HT-29 (cell line): ENCODE measurements at regions not wholly inside any gene's neighbourhood (a gene's known extent, or its start where the extent isn't known, plus 50 kb on each side); places are given as distances from the start of the nearest gene placed in this dataset.
A peak's percentile ranks its signal among the peaks of the same experiment; 100 is the strongest.

Source experiments
- DNase-seq: peaks from one replicate; pipeline ENCODE4 v3.0.0-alpha.2; 2015; ENCODE audit warnings: low spot score

DNA sequence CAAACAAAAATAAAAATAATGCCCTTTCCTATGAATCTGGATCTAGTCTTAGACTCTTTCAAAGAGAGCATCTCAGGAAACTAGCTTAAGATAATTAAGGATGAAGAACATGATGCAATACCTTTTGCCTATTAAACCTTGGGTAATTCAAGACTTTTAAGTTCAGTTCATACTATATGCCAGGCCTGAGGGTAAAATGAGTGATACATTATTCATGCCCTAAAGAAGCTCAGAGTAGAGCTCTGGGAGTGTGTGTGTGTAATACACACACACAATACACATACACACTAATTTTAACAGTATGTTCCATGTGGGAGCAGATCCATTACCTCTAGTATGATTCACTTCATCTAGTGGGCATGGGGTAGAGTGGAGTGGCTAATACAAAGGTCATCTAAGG is 651.4 kb upstream of the CHORDC1 start:
- no peak for DNase-seq

DNA sequence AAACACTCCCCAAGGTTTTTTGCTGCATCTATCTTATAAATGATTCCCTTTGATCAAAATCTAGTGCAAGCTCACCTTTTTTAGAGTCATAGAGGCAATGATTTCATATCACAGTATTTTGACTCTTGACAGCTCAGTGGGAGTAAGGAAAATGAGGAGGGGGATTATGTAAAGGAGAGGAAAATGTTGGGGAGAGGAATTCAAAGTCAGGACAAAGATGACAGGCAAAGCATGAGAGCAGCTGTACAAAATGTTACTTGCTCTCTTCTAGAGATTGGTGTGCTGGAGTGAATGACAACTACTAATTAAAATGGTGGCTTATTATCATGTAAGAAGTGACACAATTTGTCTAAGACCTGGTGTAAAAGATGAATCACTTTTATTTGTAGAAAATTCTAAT is 644.6 kb upstream of the CHORDC1 start:
- no peak for DNase-seq

DNA sequence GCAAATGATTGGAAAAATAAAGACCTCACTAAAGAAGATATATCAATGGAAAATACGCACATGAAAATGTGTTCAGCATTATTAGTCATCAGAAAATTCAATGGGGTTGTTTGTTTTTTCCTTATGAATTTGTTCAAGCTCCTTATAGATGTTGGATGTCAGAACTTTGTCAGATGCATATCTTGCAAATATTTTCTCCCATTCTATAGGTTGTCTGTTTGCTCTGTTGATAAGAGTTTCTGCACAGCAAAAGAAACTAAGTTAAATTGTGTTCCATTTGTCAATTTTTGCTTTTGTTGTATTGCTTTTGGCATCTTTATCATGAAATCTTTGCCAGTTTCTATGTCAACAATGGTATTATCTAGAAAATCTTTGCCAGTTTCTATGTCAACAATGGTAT is 633.9 kb upstream of the CHORDC1 start:
- DNase-seq: no peak

DNA sequence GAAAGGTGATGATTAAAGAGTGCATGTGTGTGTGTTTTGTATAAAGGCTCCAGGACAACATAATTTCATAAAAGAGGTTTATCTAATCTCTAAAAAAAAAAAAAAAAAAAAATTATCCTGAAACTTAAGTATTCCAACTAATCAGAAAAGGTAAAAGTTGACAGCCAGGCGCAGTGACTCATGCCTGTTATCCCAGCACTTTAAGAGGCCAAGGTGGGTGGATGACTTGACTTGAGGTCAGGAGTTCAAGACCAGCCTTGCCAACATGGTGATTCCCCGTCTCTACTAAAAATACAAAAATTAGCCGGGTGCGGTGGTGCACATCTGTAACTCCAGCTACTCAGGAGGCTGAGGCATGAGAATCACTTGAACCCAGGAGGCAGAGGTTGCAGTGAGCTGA is 632.7 kb upstream of the CHORDC1 start:
- DNase-seq: no peak

DNA sequence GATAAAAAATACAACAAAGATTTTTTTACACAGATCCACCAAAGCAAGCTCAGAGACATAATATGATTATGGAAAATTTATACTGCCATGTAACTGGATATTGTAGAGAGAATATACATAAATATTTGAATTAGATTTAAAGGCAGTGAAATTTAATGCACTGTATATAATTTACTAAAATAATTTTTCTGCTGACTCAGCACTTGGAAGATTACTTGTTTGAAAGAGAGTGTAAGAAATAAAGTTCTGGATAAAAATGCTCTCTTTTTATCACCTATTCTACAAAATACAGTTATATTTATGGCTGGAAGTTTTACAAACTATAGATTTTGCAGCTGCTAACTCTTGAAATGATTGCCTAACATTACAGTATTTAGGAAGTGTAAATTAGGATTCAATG is 628.3 kb upstream of the CHORDC1 start:
- DNase-seq: no peak

DNA sequence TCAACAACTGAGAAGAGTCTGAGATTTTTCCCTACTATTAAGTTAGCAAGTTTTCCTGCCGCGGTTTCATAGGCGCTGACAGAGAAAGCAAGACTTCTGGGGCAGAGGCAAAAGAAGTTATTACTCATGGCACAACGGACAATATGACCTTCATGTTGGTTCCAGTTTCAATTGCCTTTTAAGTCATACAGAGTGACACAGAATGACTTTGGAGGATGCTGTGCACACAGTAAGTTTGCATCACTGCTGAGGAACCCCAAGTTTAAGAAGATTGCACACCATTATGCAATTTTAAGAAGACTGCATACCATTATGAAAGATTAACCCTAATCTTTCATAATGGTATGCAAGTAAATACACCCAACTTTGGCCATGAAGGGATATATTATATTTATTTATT is 626.5 kb upstream of the CHORDC1 start:
- DNase-seq: no peak

DNA sequence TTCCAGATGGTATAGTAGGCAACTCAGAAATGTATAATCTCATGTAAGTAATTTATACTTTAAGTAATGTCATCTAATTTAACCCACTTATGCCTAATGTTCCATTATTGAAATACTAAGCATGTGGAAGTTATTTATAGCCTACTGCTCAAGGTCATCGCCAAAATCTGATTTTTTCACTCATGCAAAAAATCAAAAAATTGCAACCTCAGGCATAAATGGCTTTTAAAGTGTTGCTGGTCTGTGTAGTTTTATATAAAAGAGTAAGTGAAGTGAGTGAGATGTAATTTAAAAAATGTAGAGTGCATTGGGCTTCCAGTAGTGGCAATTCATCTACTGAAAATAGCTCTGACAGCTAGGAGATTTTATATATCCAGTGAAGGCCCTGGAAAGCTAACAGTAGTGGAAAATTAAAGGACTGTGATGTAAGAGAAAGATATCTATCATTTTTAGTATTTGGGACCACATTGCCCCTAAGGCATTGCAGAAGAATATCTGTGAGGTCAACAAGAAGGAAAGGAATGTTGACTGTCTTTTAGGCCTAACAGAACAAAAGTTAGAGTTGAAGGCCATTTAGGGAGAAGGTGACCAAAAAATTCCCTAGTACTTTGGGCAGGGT is 624.5 kb upstream of the CHORDC1 start:
- no peak for DNase-seq

DNA sequence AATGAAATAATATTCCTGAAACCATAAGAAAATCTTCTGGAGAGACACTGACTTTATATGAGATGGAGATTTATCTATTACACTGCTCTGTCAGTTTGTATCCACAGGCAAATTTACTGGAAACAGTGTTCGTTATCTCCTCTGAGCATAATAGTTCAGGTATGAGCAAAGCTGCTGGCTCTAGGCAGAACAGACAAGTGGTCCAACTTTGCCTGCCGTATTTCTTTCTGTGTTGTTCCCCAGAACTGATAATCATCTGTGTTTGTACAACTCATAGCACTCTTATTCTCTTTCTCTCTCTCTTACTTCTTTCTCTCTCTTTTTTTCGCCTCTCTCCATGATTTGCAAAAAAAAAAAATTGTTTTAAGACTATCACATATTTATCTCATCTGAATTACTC is 623.8 kb upstream of the CHORDC1 start:
- no peak for DNase-seq

DNA sequence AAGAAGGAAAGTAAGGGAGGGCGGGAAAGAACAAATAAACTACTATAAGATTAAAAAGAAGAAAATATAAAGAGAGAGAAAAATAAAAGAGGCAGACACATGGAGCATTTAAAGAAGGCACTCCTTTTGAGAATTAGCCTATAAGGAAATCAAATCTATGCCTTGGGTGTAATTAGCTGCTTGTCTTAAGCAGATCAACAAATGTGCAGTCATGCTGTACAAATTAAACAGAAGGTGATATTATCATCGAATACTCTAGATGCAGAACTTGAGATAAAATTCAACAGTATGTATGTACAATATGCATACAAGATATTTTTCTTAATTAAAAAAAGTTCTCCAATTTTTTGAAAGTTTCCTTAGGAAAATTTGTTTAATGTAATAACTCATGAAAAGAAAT is 623.0 kb upstream of the CHORDC1 start:
- no peak for DNase-seq

DNA sequence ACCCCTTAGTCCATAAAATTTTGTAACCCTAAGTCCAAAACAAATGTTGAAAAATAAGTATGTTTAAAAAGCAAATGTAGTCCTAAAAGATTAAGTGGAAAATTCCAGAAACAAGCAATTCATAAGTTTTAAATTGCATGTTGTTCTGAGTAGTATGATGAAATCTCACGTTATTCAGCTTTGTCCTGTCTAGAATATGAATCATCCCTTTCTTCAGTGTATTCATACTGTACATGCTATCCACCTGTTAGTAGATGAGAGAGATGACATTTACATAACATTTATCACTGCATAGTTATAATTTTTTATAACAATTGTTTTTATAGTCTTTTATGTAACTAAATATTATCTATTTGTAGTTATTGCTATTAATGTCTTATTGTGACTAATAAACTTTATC is 622.3 kb upstream of the CHORDC1 start:
- no peak for DNase-seq

DNA sequence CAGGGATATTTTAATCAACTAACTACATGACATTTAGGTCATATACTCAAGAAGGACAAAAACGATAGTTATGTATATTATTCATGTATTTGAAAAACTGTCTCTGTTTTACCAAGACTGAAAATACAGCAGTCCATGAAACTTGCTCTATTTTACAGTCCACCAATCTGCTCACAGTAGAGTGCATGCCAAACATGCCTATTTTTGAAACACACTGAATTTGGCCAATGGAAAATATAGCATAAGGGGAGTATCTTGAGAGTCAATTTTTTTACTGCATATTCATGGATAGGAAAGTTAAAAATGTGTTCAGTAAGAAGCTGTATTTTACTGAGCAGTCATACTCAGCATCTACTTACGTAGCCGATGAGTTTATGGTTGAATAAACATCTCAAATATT is 621.2 kb upstream of the CHORDC1 start:
- DNase-seq: no peak

DNA sequence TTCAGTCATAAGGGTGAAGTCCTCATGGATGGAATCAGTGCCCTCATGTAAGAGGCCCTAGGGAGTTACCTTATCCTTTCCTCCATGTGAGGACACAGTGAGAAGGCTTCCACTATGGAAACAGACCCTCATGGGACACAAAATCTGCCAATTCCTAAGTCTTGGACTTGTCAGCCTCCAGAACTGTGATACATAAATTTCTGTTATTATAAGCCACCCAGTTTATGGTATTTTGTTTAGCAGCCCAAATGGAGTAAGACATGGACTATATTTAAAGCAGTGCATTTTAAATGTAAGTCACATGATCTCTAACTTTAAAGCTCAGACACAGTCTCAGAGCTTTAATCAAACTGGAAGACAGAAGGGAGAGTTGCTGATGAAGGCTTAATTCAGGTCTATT is 619.8 kb upstream of the CHORDC1 start:
- no peak for DNase-seq

DNA sequence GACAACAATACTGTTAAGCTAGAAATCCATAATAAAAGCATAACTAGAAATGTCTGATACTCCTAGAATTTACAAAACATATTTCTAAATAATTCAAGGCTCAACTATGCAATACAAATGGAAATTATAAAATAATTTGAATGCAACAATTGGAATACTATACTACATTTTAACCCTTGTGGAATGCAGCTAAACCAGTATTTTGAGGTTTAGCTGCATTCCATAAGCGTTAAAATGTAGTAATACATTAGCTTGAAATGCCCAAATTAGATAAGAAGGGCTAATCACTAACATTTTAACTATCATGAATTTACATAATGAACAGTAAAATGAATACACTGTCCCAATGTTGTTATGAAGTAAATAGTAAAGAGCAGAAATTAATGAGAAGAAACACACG is 617.2 kb upstream of the CHORDC1 start:
- DNase-seq: peak; percentile 65

DNA sequence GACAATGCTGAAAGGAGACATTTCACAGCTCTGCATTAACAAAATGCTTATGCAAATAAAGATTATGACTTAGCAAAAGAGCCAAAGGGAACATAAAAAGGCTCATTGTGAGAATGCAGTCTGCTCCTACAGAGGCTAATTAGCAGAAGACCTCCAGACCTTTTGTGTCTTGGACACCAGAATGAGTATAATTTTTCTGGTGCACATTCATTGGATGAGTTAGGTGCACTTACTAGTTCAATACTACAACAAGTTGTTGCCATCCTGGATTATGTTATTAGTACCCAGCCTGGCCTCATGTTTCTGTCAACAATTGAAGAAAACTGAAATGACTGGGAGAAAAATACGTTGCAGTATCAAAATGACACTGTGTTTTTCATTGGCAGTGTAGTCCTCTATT is 613.2 kb upstream of the CHORDC1 start:
- DNase-seq: no peak

DNA sequence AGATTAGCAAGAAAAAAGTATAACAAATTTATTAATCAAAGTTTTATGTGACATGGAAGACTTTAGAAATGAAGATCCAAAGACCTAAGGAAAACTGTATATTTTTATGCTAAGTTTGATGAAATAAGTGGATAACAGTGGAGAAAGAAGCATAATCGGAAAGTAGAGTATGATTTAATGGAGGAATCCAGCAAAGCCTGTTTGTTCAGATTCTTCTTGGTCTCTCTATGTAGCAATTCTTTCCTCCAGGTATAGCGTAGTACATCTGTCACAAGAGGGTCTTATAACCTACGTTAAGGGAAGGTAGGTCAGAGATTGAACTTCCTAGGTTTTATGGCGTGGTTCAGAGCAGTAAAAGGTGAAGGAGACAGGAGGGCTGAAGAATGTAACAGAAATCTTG is 600.6 kb upstream of the CHORDC1 start:
- DNase-seq: no peak

DNA sequence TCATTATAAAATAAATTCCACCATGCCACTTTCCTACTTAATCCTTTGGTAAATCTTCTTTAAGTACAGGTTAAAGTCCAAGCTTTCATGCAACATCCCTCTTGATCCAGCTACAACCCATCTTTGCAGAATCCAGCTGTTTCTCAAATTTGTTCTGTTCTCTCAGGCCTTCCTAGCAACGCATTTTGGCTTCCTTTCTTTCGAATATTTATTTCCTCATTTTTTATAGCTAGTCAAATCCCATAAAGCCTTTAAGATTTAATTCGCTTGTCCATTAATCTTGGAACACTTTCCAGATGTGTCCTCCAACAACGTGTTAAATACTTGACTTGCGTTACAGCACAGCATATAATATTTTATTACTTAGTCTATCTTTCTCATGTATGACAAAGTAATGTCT is 600.1 kb upstream of the CHORDC1 start:
- DNase-seq: no peak

DNA sequence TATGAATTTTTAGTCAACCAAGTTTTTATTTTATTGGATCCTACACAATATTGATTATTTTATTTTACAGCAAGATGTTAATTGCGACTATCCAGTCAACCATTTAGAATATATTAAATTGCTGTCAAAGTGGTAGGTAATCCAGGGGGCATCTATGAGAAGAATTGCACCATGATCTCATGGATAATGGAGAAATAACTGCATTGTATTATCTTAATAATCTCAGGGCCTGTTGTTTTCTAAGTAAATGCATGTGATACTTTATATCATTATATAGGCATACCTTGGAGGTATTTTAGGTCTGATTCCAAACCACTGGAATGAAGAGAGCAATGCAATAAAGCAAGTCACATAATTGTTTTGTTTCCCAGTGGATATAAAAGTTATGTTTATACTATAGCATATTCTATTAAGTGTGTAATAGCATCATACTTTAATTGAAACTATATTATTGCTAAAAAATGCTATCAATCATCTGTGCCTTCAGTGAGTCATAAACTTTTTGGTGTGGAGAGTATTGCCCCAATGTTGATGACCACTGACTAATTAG is 595.4 kb upstream of the CHORDC1 start:
- no peak for DNase-seq

DNA sequence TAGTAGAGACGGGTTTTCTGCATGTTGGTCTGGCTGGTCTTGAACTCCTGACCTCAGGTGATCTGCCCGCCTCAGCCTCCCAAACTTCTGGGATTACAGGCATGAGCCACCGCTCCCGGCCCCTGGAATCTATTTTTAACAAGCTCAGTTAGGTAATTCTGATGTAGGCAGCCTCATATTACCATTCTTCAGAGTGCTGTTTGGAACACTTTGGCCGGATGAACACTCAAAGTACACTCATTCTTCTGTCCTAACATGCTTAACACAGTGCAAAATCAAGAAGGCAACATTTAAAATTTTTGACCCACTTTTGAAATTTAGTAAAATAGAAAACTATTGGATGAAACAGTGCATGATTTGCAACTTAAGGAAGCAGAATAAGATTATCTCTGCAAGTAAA is 586.7 kb upstream of the CHORDC1 start:
- no peak for DNase-seq

DNA sequence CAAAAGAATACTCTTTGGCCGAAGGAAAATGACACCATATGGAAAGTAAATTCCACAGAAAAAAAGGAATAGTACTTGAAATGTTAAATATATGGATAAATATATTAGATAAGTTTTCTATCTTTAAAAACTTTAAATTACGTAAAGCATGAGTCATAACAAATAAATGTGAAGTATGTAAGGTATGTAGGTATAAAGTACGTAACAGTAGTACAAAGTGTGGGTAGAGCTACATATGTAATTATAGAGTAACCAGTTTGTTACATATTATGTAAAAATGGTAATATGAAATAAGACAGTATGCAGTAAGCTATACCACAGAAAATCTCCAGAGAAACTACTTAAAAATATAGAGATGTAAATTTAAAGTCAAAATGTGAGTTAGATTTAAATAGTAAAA is 582.3 kb upstream of the CHORDC1 start:
- DNase-seq: no peak

DNA sequence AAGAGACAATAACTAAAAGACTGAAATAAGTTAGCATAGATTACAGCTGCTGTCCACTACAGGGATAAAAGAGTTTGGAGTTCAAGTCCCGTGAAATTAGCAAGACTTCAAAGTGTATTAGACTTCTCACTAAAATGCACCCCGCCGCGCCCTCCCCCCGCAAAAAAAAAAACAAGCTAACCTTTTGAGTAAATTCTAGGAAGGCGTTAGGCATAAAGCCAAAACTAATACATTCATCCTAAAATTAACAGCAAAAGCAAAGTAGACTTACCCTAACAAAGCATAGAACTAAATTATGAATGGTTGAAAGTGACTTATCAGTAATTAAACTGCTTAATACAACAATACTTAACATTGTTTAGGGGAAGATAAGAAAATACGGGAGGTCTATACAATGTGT is 581.0 kb upstream of the CHORDC1 start:
- DNase-seq: no peak

DNA sequence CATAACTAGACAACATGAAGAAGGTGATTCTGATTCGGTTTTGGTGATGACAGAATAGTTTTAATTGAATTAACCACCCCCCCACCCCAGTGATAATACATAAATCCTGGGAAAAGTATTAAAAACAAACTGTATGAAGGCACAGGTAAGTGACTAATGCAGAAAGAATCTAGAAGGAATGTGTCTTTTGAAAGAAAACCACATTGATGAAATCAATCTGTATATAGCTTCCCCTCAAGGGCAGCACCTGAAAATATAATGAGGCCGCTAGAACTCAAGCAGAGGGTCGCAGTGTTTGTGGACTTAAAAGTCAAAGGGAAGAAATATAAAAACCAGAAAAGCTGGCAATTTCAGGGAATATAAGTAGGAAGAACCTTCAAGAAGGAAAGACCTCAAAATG is 580.5 kb upstream of the CHORDC1 start:
- DNase-seq: no peak

DNA sequence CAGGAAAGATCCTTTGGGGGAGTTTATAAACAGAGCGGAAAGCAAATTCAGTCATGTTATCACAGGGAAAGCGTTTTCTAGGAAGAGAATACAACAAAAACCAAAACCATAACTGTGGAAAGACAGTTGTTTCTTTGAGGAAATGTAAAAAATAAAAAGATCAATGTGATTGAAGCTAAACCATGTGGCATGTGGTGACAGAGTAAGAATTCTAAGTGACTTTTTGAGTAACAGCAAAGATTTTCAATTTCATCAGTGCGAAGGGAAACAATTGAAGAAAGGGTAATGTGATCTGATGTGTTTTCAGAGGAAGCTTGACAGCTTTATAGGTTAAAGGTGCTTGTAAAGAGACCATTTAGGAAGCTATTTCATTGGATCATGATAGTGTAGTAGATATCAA is 575.9 kb upstream of the CHORDC1 start:
- no peak for DNase-seq

DNA sequence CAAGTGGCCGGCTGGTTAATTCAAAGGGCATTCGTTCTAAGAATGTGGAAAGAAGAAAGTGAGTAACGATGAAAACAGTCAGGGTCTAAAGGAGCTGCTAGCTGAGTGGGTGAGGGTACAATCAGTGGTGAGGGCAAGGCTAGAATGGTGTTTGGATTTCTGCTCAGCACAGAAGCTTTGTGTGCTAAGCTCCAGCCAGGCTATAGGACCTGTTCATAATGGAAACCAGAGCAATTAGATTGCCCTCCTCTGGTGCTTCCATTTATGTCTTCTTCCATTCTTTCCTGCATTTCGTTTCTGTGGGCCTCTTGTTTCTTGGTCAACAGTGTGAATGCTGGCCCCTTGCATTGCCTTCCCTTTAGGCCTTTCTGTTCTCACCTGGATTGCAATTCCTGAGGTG is 572.9 kb upstream of the CHORDC1 start:
- no peak for DNase-seq

DNA sequence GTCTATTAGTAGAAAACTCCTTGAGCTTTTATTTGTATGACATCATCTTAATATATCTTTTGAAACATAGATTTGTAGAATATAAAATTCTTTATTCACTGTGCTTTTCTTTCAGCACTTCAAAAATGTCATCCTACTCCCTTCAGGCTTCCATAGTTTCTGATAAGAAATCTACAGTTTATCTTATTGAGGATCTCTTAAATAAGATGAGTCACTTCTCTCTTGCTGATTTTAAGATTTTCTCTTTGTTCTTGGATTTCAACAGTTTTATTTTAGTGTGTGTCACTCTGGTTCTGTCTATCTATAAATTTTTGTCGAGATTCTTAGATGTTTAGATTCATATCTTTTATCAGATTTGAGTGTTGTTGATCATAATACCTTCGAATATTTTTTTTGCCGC is 566.1 kb upstream of the CHORDC1 start:
- DNase-seq: no peak
